GM18520 (cell line): ENCODE measurements at regions not wholly inside any gene's neighbourhood (a gene's known extent, or its start where the extent isn't known, plus 50 kb on each side); places are given as distances from the start of the nearest gene placed in this dataset.
"Not testable (repeated sequence)": the region's sequence is repeated elsewhere in the genome, so short reads cannot be mapped to it uniquely, and the experiment has no call there.

Experiments used
- ATAC-seq: cut with Tn5 transposase; IDR thresholded peaks from one replicate; pipeline ENCODE4 v1.9.1; 2021; ENCODE audit not compliant: unreplicated experiment

DNA sequence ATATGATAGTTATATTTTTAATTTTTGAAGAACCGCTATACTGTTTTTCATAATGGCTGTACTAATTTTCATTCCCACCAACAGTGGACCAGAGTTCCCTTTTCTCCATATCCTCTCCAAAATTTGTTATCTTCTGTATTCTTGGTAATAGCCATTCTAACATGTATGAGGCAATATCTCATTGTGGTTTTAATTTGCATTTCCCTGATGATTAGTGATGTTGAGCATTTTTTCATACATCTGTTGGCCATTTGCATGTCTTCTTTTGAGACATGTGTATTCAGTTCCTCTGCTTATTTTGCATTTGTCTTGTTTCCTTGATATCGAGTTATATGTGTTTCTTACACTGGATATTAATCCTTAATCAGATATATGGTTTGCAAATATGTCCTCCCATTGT lies 770.8 kb upstream of the MBL2 start:
- no peak for ATAC-seq

DNA sequence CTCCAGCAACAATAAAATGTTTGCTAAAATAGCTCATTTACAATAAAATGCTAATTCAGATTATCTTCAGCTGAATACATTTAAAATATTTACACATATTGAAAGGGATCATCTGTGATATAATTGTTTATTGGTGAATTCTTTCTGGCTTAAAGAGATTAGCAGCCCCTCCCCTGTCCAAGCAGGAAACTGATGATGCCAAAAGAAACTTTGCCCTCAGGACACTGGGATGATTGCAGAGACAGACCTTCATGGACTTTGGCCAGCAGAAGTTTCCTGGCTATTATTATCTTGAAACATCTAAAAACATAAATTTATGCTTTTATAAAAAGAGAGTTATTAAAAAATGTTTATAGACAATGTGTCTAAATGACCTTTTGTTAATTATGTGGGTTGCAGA lies 764.9 kb upstream of the MBL2 start:
- no peak for ATAC-seq

DNA sequence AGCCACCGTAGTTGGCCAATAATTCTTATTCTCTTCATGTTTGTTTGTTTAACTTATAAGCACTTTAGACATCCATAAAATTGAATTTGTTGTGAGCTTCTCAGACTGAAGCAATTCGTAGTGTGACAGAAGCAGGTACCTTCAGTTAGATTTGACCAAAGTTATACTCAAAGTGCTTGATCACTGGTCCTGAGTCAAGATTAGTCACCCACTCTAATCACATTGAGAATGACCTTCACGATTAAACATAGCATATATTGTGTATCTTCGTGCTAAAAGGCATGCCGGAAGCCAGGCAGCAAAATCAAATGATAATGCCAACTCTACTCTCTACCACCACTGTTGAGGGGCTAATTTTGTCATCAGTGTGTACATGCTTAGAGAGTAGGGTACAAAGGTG lies 763.7 kb upstream of the MBL2 start:
- ATAC-seq: no peak

DNA sequence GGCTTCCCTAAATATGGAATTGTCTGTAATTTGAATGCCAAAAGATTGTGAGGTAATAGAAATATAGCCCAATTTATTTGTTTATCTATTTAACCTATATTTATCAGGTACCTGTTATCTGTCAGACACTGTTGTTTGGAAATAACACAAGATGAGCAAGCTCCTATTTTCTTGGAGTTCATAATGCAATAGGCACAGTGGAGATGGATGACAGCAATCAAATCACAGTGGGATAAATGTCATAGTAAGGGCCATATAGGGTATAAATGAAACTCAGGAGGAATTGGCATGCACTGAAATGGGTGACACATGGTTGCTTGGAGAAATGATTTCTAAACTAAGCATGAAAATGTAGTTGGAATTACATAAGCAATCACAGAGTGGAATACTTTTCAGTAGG lies 761.8 kb upstream of the MBL2 start:
- ATAC-seq: no peak

DNA sequence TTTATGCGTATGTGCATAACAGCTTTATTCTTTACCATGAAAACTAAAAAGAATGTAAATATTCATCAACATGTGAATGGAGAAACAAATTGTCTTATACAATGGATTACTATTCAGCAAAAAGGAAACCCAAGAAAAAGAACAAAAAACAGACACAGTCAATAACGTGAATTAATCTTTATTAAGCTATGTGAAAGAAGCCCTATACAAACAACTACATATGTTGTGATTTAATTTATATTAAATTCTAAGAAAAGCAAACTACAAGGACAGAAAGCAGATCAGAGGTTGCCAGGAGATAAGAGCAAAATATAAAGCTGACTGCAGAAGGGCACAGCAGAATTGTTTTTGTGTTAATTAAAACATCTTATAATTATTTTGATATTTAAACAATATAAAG lies 756.4 kb upstream of the MBL2 start:
- ATAC-seq: no peak

DNA sequence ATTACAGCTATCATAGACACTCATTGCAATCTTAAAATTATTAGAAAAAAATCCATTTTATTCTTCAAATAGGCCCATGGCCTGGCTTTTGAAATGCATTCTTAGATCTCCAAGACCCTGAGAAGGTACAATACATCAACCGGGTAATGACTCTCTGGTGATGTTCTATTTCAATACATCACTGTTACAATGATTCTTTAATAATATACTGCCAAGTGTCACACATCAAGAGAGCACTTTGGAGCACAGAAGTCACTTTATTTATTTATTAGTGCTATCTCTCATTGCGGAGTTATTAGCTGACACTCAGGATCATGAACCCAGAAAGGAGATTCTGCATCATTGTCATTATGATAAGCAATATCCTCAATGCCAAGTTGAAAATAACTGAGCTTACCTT lies 748.5 kb upstream of the MBL2 start:
- ATAC-seq: no peak

DNA sequence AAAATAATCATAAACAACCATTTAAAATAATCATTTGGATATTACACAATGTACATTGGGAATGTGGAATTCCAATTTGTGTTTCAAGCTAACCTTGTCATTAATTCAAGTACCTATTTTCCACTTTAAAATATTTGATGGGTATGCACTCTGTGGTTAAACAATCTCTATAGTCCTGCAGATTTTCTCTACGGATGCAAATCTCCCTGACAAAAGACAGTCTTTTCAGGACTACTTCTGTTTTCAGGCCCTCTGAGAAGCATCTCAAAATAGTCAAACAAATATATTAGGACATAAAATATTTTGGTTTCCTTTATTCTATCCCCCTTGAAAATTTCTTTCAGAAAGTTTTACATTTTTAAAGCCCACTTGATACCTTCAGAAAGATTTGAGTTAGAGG lies 735.6 kb upstream of the MBL2 start:
- ATAC-seq: no peak

DNA sequence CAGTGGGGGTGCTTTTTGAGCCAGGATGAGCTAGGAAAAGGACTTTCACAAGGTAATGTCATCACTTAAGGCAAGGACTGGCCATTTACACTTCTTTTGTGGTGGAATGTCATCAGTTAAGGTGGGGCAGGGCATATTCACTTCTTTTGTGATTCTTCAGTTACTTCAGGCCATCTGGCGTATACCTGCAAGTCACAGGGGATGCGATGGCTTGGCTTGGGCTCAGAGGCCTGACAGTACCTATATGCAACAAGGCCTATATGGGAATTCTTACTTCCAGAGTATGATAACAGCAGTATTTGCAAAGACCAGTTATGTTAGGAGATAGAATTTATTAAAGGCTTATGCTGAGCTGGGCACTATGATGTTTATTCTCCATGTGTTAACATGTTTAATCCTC lies 731.9 kb upstream of the MBL2 start:
- ATAC-seq: not testable (repeated sequence)

DNA sequence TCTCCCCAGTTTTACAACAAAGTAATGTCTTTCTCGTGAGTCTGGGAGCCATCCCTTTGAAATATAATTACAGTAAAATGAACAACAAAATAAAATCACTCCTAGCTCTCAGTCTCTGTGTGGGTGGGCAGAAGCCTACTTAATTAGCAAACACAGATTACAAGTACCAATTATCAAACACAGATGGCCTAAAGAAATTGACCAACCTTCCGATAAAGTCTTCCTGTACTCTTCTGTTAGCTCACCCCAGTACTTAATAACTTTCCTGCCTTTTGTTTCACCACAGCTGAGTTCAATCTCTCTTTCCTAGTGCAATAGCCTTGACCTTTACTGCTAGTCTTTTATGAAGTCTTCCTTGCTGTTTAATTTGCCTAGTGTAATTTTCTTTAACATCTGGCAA lies 719.2 kb upstream of the MBL2 start:
- no peak for ATAC-seq

DNA sequence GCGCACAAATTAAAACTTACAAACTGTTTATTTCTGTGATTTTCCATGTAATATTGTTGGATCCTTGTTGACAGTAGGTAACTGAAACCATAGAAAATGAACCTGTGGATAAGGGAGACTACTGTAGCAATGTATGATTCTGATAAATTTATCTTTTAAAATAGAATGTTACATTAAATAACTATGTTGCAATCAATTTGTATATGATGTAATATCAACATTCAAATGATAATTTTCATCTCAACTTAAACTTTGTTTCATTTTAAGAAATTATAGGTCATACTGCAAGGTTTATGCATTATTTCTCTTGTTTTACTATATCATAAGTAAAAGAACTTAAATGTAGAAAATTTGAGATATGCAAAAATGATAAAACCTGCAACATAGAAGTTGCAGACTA lies 718.0 kb upstream of the MBL2 start:
- ATAC-seq: no peak

DNA sequence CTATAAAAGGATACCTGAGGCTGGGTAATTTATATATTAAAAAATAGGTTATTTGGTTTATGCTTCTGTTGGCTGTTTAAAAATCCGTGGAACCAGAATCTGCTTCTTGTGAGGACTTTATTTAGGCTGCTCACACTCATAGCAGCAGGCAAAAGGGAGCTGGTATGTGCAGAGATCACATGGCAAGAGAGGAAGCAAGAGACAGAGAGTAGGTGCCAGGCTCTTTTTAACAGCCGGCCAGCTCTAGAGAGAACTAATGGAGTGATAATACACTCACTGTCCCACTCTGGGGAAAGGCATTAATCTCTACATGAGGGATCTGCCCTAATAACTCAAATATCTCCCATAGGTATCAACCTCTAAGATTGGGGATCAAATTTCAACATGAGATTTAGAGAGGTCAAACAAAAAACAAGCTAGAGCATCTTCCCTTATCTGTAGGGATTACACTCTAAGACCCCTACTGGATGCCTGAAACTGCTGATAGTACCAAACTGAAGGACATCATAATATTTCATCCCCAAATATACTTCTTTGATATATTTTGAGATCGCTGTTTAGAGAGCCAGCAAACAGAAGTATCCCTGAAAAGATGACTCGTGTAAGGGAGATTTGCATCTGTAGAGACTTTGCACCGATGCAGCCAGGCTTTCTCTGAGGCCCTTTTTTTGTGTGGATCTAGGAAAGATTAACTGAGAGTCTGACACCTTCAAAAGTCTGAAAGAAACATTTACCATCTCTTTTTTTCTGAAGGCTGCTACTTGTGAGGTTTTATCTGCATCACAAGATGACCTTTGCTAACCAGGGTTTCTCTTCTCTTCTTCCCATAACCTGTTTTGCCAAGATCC lies 717.0 kb upstream of the MBL2 start:
- no peak for ATAC-seq

DNA sequence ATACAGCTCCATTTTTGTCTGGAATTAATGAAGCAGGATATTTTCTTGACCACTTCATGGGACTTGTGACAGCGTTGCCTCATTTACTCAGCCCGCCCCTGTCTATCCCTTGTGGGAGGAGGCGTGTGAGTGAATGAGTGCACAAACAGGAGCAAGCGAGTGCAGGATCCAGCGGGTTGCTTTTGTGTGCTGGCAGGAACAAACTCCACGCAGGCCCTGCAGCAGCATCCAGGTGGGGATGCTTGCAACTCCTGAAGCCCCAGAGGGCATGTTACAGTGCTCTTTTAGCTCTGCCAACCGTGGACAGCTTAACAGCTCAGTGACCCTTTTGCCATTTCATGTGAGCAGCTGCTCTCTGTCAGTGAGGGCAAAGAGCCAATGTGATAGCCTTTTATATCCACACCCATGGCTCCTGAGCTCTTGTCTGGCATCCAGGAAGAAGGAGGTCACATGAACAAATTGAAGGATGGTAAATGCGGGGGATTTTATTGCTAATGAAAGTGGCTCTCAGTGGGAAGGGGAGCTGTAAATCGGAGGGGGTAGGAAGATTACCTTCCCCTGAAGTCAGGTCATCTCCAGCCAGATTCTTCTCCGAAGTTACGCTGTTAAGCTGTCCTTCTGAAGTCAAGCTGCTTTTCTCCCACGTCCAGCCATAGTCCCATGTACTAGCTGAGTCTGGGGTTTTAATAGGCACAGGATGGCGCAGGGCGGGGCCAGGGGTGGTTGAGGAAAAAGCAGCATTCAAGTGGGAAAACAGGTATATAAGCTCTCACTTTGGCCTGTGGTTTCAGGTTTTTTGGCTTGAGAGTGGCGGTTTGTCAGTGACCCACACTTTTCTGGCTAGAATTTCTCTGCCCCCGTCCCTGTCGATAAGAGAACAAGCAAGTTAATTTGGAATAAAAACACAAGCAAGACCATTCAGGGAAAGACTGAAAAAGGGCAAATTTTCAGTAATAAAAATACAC lies 714.7 kb upstream of the MBL2 start:
- ATAC-seq: no peak

DNA sequence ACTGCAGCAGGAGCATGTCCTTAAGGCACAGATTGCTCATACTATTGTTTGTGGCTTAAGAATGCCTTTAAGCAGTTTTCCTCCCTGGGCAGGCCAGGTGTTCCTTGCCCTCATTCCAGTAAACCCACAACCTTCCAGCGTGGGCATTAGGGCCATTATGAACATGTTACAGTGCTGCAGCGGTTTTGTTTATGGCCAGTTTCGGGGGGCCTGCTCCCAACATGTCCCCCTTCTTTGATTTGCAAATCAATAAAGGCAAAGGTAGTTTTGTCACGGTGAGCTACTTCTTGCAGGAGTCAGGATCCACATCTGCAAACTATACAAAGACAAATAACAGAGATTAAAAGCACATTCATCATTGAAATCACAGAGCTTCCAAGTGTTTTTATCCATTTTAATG lies 712.8 kb upstream of the MBL2 start:
- not testable (repeated sequence) for ATAC-seq

DNA sequence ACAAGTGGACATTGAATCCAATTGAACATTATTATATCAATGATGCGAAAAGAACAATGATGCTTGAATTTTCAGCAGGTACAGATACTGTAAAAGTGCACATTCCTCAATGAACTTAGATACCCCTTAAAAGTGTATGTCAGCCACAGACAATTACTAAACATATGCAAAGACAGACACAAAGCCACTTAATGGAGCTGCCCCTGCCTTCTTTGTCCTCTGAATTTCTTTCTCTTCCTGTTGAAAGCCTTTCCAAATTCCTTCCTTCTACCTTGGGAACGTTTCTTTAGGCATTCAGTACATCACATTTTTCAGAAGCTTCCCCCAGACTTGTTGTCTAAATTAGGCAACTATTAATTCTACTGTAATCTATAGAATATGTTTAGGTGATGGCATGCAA lies 706.8 kb upstream of the MBL2 start:
- no peak for ATAC-seq

DNA sequence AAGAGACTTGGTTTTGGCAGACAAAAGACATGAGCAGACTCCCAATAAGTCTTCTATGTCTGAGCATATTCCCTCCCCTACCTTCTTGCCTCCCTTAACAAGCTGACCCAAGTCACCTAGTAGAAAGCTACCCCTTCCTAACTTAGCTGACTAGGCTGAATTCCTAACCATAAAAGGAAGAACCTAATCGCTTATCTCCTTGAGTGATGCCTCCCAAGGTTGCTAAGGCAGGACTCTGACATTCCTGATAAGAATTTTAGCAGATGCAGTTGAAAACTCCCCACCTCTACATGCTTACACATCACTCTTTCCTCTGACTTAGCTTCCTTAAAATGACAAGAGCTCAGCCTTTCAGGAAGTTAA lies 704.7 kb upstream of the MBL2 start:
- no peak for ATAC-seq

DNA sequence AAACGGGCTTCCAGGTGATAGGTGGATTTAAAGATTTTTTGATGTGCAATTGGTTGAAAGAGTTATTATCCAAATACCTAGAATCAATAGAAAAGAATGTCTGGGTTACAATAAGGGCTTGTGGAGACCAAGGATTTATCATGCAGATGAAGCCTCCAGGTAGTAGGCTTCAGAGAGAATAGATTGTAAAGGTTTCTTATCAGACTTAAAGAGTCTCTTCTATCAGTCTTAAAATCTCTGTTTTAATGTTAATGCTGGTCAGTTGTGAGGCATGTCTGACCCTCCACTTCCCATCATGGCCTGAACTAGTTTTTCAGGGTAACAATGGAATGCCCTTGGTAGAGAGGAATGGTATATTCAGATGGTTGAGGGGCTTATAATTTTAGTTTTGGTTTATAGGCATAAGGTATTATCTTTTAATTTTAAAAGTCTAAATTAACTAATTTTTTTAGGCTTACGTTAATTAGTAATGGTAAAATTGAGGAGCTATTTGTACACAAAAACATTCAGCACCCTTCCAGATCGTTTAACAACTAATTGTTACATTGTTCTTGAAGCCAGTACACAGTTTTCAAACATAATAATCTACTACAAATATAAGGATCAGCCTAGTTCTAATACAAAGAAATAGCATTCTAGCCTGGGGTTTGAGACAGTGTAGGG lies 704.2 kb upstream of the MBL2 start:
- ATAC-seq: no peak

DNA sequence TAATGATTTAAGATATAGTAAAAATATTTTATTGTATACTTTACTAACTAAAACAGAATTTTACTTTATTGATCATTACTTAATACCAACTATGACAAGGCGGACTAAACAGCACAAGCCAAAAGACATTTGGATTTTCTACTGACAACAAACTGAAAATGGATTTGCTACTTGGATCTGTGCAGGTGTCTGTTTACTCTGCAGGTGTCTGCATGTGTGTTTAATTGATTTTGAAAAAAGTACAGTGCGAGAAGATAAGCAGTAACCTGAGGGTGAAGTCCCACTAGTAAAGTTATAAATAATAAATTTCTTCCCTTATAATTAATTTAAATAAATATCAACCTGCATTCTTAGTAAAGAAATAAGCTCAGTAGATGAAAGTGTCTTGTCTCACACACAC lies 696.8 kb upstream of the MBL2 start:
- ATAC-seq: no peak

DNA sequence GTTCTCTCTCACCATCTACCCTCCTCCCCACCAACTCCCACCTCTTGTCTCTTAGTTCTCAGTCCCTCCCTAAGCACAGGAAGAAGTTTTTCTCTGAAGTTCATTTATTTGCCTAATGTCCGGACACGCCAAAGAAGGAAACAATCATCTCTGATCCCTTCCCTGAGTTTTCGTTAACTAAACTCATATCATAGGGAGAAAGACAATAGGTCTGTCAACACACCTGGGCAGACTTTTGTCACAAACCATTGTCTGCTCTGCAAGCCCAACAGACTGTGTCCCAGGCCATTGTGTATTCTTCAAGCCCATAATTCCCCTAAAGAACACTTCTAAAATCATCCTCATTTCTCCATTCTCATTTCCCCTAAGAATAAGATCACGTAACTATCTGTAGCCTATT lies 691.0 kb upstream of the MBL2 start:
- ATAC-seq: no peak

DNA sequence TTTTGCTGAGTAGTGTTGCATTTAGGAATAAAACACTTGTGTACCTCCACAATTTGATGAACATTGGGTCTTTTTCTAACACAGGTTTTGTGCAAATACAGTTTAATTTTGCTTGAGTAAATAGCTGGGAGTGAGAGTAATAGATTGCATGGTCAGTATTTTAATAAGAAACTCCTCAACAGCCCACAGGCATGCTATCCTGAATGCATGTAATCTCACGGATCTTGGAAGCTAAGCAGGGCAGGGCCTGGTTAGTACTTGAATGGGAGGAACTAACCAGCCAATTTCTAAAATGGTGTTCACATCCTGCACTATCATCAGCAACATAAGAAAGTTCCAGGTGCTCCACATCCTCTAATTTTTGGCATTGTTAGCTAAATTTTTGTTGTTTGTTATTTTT lies 685.4 kb upstream of the MBL2 start:
- ATAC-seq: no peak

DNA sequence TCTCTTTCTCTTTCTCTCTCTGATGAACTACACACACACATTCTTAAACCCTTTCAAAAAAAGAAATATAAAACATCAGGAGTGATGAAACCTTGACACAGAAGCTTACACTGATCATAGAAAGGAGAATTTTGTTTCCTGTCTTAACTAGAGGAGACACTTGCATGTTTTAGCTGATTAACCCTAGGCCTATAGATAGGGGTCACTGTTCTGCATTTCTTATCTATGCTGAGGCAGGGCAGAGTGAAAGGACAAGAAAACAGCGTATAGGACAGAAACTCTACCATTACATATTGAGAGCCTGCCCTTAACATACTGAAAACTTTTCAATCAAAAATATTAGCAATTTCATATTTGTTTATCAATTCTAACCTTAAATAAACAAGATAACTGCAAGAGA lies 680.6 kb upstream of the MBL2 start:
- ATAC-seq: no peak

DNA sequence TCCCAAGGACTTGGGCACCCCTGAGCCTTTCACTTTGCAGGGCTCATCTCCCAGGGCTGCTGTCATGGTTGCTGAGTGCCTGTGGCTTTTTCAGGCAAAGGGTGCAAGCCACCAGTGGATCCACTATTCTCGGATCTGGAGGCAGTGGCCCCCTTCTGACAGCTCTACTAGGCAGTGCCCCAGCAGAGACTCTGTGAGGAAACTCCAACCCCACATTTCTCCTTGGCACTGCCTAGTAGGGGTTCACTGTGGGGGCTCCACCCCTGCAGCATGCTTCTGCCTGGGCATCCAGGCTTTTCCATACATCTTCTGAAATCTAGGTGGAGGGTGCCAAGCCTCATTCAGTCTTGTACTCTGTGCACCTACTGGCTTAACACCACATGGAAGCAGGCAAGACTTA lies 675.0 kb upstream of the MBL2 start:
- ATAC-seq: no peak

DNA sequence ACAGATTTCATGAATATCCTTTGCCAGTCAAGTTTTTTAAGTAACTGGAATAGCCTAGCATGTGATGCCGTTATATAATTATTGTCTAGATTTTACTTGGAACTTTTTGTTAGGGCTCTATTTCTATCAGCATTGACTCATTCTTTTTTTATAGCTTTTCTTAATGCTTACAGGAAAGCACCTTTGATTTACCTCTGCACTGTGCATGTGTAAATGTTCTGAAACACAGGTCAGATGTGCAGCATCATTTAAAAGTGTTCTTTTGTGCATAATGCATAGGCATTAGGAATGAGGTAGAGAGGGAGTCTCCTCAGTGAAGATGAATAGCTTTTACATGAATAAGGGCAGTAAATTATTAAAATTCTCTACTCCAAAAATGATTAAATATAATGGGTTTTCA lies 669.3 kb upstream of the MBL2 start:
- no peak for ATAC-seq
